ENCODE measurements at regions not wholly inside any gene's neighbourhood (a gene's known extent, or its start where the extent isn't known, plus 50 kb on each side); places are given as distances from the start of the nearest gene placed in this dataset.

DNA sequence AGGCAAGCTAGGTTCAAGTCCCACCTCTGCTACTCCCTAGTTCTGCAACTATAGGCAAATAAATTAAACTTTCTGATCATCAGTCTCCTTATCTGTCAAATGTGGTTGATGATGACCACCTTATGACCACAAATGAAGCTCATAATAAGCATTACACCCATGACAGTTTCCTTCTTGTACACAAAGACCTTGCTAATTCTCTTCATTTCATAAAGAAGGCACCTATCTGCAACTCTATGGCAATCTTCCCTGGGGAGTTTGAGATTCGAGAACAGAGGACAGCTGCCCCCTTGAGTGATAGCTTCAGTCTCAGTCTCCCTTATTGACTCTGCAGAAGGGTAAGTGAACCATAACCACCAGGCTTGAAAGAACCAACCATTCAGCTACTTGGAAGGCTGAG is 503.1 kb upstream of the DAB1 start:
- TF ChIP-seq, protein P1, sequence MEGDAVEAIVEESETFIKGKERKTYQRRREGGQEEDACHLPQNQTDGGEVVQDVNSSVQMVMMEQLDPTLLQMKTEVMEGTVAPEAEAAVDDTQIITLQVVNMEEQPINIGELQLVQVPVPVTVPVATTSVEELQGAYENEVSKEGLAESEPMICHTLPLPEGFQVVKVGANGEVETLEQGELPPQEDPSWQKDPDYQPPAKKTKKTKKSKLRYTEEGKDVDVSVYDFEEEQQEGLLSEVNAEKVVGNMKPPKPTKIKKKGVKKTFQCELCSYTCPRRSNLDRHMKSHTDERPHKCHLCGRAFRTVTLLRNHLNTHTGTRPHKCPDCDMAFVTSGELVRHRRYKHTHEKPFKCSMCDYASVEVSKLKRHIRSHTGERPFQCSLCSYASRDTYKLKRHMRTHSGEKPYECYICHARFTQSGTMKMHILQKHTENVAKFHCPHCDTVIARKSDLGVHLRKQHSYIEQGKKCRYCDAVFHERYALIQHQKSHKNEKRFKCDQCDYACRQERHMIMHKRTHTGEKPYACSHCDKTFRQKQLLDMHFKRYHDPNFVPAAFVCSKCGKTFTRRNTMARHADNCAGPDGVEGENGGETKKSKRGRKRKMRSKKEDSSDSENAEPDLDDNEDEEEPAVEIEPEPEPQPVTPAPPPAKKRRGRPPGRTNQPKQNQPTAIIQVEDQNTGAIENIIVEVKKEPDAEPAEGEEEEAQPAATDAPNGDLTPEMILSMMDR (conservative IDR thresholded peaks at IDR 0.05; ENCODE audit: low read depth, low read length) = no peak
- H3K4me3 ChIP-seq (ENCODE audit: low read length) = no peak overlapping the region
- DNase-seq (ENCODE audit: low read depth) = no peak

DNA sequence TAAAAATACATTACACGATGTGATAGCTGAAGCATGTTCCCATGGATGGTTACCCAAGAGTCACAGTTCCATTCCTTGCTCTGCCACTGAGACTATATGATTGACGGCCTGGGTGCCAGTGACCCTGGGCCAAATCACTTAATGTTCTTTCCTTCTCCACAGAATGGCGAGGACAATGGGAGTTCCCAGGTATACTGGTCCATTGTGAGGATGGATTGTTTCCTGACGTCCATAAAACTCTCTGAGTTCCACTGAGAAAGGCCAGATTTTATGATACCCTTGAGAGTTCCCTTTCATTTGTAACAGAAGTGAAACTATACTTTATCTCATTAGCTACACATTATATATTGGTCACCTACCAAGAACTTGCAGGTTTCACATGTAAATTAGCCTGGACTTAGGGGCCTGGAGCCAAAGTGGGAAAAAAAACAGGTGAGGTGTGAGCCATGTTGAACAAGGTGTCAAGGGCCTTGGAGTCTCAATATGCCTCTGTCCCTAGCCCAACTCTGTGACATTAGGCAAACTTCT is 502.2 kb upstream of the DAB1 start:
- TF ChIP-seq, protein P1 (conservative IDR thresholded peaks at IDR 0.05; ENCODE audit: low read depth, low read length) = no peak
- no peak for DNase-seq (ENCODE audit: low read depth)
- no peak overlapping the region for H3K4me3 ChIP-seq (ENCODE audit: low read length)

DNA sequence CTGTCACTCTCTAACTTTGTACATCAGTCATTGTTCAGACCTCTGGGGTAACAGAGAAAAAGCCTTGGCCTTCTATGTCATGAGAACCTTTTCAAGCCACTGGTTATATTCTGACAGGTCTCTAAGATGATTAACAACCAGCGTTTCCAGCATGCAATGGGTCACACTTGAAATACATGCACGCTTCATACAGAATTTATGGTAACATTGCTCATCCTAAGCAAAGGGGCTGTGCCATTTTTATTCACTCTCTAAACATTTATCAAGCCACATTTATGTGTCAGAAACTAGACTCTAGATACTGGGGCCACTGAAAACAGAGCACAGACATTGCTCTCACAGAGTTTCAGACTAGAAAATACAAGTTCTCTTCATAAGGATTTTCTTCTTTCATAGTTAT is 501.4 kb upstream of the DAB1 start:
- no peak for DNase-seq (ENCODE audit: low read depth)
- H3K4me3 ChIP-seq (ENCODE audit: low read length) = no peak overlapping the region
- TF ChIP-seq, protein P1 (conservative IDR thresholded peaks at IDR 0.05; ENCODE audit: low read depth, low read length) = no peak

DNA sequence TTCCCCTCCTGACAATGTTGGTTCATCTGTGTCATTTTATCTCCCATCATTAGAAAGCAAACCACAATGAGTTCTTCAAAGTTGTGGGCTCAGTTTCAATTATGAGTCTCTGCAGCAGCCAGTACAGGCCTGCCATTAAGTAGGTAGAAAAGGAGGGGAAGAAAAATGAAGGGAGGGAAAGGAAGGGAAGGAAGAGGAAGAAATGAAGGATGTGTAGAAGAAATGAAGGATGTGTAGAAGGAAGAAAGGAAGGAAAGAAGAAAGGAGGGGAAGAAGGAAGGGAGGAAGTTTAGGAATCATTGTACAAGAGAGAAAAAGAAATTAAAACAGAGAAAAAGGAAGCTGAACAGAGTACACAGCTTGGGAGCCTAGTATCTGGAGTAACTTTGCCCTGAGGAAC is 498.3 kb upstream of the DAB1 start:
- no peak overlapping the region for H3K4me3 ChIP-seq (ENCODE audit: low read length)
- TF ChIP-seq, protein P1 (conservative IDR thresholded peaks at IDR 0.05; ENCODE audit: low read depth, low read length) = no peak
- DNase-seq (ENCODE audit: low read depth) = no peak

DNA sequence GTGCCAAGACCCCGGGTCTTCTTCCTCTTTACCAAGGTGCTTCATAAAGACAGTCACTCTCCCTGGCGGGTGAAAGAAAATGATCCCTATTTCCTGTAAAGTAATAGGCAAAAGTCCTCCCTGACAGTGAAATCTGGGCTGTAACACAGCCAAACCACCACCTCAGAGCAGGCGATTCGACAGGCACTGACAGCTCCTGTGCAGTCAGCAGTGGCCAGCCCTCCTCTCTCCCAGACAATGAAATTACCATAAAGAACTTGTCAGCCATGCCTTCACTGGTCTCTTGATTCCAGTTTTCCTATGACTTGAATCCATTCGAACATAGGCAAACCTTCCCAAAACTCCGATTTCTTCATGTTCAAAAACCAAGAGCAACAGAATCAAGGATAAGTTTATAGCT is 492.2 kb upstream of the DAB1 start:
- no peak for DNase-seq (ENCODE audit: low read depth)
- TF ChIP-seq, protein P1 (conservative IDR thresholded peaks at IDR 0.05; ENCODE audit: low read depth, low read length) = no peak

DNA sequence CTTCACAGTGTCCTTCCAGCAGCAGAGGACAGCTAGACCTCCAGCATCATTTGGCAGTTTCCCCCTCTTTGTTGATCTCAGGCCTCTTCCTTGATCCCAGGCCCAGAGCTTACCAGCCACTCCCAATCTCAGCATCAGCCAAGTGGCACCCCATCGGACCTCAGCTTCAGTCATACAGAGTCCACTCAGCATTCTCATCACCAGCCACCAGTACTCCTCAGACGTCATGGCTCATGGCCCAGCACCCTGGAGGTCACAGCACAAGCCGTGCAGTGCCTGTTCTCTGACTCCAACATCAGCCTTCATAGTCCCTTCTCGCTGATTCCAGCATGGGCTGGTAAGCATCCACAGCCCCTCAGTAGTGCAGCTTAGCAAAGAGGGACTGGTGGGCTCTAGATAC is 487.6 kb upstream of the DAB1 start:
- no peak overlapping the region for H3K4me3 ChIP-seq (ENCODE audit: low read length)
- DNase-seq (ENCODE audit: low read depth) = no peak
- TF ChIP-seq, protein P1 (conservative IDR thresholded peaks at IDR 0.05; ENCODE audit: low read depth, low read length) = no peak

More for the DNA sequence above, 492.2 kb upstream of the DAB1 start:
- H3K4me3 ChIP-seq (ENCODE audit: low read length) = no peak overlapping the region

DNA sequence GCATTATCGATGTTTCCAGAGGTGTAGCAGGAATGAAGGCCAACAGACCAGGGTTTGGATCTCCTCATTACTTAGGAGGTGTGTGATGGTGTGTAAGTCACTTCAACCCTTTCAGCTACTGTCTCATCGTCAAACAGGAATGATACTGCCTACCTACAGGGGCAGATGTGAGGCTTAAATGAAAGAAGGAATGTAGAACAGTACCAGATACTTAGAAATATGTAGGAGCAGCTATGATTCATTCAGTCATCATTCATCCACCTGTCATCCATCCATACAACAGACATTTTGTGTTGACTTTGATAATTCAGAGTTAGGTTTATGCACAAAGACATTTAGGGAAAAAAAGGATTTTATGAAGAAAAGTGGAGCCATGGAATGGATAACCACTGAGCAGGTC is 486.9 kb upstream of the DAB1 start:
- no peak overlapping the region for H3K4me3 ChIP-seq (ENCODE audit: low read length)
- DNase-seq (ENCODE audit: low read depth) = no peak
- TF ChIP-seq, protein P1 (conservative IDR thresholded peaks at IDR 0.05; ENCODE audit: low read depth, low read length) = no peak

Measured in retinal pigment epithelial cell (primary cell).